HCT116 (cell line): ENCODE measurements at regions not wholly inside any gene's neighbourhood (a gene's known extent, or its start where the extent isn't known, plus 50 kb on each side); places are given as distances from the start of the nearest gene placed in this dataset.

Experiments
- CTCF ChIP-seq, 3 experiments: fragments of 200-600 bp in 1 of 3; sonication (generic) in 1 of 3; IDR thresholded peaks in 2 of 3; conservative IDR thresholded peaks in 1 of 3; 2 replicates each; pipeline ENCODE4 v1.5.1; 2012 to 2017; ENCODE audit warnings: low read depth in 2 of 3, low read length in 2 of 3, antibody characterized with exemption in 1 of 3, borderline replicate concordance in 1 of 3, control low read depth in 1 of 3, mild to moderate bottlenecking in 1 of 3, mixed read lengths in 1 of 3, mixed run types in 1 of 3, moderate library complexity in 1 of 3; ENCODE audit not compliant: insufficient read depth in 1 of 3
- EZH2 ChIP-seq: fragments of 200-600 bp; sonication (generic); IDR thresholded peaks from 2 replicates; pipeline ENCODE4 v1.6.1; 2017; ENCODE audit warnings: antibody characterized with exemption, mixed run types
- POLR2A ChIP-seq: IDR thresholded peaks from 2 replicates; pipeline ENCODE4 v1.7.0; 2011; ENCODE audit warnings: borderline replicate concordance; ENCODE audit not compliant: insufficient read depth, insufficient read length; ENCODE audit errors: extremely low read depth
- POLR2AphosphoS5 ChIP-seq: IDR thresholded peaks from 2 replicates; pipeline ENCODE4 v1.6.1; 2011; ENCODE audit warnings: mild to moderate bottlenecking, low read depth, low read length, moderate library complexity
- REST ChIP-seq: IDR thresholded peaks from 2 replicates; pipeline ENCODE4 v1.6.1; 2012; ENCODE audit warnings: low read depth
- SIN3A ChIP-seq: IDR thresholded peaks from 2 replicates; pipeline ENCODE4 v1.6.1; 2012; ENCODE audit warnings: low read depth
- SP1 ChIP-seq: IDR thresholded peaks from 2 replicates; pipeline ENCODE4 v1.6.1; 2012; ENCODE audit warnings: low read depth

- TF ChIP-seq REST (no peak), SIN3A (no peak), CTCF (IDR thresholded peaks at IDR 0.05 in 2 of 3, conservative IDR thresholded peaks at IDR 0.05 in 1 of 3; ENCODE audit: borderline replicate concordance in 1 of 3, insufficient read depth in 1 of 3, low read depth in 2 of 3, low read length in 2 of 3) (no peak), POLR2A (no peak), POLR2AphosphoS5 (no peak), SP1 (no peak), EZH2 (no peak)
These were observed 111.5 kb upstream of the CLMP start for GRCh38 chr11:123306531-123306930.
